WERI-Rb-1 (cell line): ENCODE measurements at regions not wholly inside any gene's neighbourhood (a gene's known extent, or its start where the extent isn't known, plus 50 kb on each side); places are given as distances from the start of the nearest gene placed in this dataset.

Experiments
- DNase-seq: peaks from one replicate; pipeline ENCODE4 v3.0.0-alpha.2; 2020
- H3K27ac ChIP-seq: fragments of 250-450 bp; sonication (Bioruptor Pico); 2 replicates; pipeline ENCODE4 v1.5.1; 2020; ENCODE audit warnings: mild to moderate bottlenecking, moderate library complexity
- H3K27me3 ChIP-seq: fragments of 250-450 bp; sonication (Bioruptor Pico); 2 replicates; pipeline ENCODE4 v1.5.1; 2021; ENCODE audit warnings: mild to moderate bottlenecking, low read depth, moderate library complexity; ENCODE audit not compliant: insufficient read depth, severe bottlenecking
- H3K36me3 ChIP-seq: fragments of 250-450 bp; sonication (Bioruptor Pico); 2 replicates; pipeline ENCODE4 v1.5.1; 2020; ENCODE audit warnings: mild to moderate bottlenecking, moderate library complexity
- H3K4me3 ChIP-seq: 2 replicates; pipeline ENCODE4 v1.5.1; 2011; ENCODE audit warnings: low read depth, mild to moderate bottlenecking, control low read depth, low read length
- H3K9me3 ChIP-seq: fragments of 250-450 bp; sonication (Bioruptor Pico); 2 replicates; pipeline ENCODE4 v1.5.1; 2021; ENCODE audit warnings: mild to moderate bottlenecking, moderate library complexity; ENCODE audit not compliant: severe bottlenecking
- CTCF ChIP-seq: IDR thresholded peaks from 2 replicates; pipeline ENCODE4 v1.5.1; 2011; ENCODE audit warnings: low read depth, mild to moderate bottlenecking, control low read depth, inconsistent platforms, low read length

- Histone ChIP-seq H3K4me3 (no peak overlapping the region), H3K36me3 (no peaks in the 10 kb centered on the region), H3K9me3 (no peaks in the 10 kb centered on the region), H3K27me3 (no peaks in the 10 kb centered on the region), H3K27ac (no peak overlapping the region)
- no peak for DNase-seq
- no peak for TF ChIP-seq CTCF
Measured at GRCh38 chr7:53811555-53812079, 730.6 kb upstream of the VSTM2A start.

GRCh38 chr7:53812135-53812534 lies 730.0 kb upstream of the VSTM2A start:
- Histone ChIP-seq H3K36me3 (no peaks in the 10 kb centered on the region), H3K9me3 (no peaks in the 10 kb centered on the region), H3K4me3 (no peak overlapping the region), H3K27ac (no peak overlapping the region), H3K27me3 (no peaks in the 10 kb centered on the region)
- no peak for DNase-seq
- no peak for TF ChIP-seq CTCF

- DNase-seq = no peak
- Histone ChIP-seq H3K36me3 (no peaks in the 10 kb centered on the region), H3K9me3 (no peaks in the 10 kb centered on the region), H3K27ac (no peak overlapping the region), H3K4me3 (no peak overlapping the region), H3K27me3 (no peaks in the 10 kb centered on the region)
- TF ChIP-seq CTCF = no peak
Measured at GRCh38 chr7:53835301-53835700, 706.9 kb upstream of the VSTM2A start.

GRCh38 chr7:53877688-53878087 lies 664.5 kb upstream of the VSTM2A start:
- no peaks in the 10 kb centered on the region for H3K36me3 ChIP-seq
- H3K27ac ChIP-seq = no peak overlapping the region
- no peak for TF ChIP-seq CTCF

GRCh38 chr7:53900856-53901528 lies 641.2 kb upstream of the VSTM2A start:
- Histone ChIP-seq H3K9me3 (no peaks in the 10 kb centered on the region), H3K27me3 (no peaks in the 10 kb centered on the region), H3K27ac (no peak overlapping the region), H3K36me3 (no peaks in the 10 kb centered on the region), H3K4me3 (no peak overlapping the region)
- TF ChIP-seq CTCF = peak; percentile 42
- no peak for DNase-seq

More at GRCh38 chr7:53877688-53878087, 664.5 kb upstream of the VSTM2A start:
- Histone ChIP-seq H3K9me3 (no peaks in the 10 kb centered on the region), H3K27me3 (no peaks in the 10 kb centered on the region), H3K4me3 (no peak overlapping the region)
- DNase-seq = no peak

GRCh38 chr7:53904355-53904754 lies 637.8 kb upstream of the VSTM2A start:
- no peaks in the 10 kb centered on the region for H3K36me3 ChIP-seq
- no peak for DNase-seq
- H3K27ac ChIP-seq = no peak overlapping the region
- H3K4me3 ChIP-seq = no peak overlapping the region
- H3K27me3 ChIP-seq = no peaks in the 10 kb centered on the region
- no peak for TF ChIP-seq CTCF
- no peaks in the 10 kb centered on the region for H3K9me3 ChIP-seq
